Stimulated activated CD4-positive, alpha-beta T cell treated with anti-CD3 and anti-CD28 coated beads, Interleukin-4, amount 100 ng/mL, for 48 hours (primary cell): ENCODE measurements at regions not wholly inside any gene's neighbourhood (a gene's known extent, or its start where the extent isn't known, plus 50 kb on each side); places are given as distances from the start of the nearest gene placed in this dataset.
"Not testable (repeated sequence)": the region's sequence is repeated elsewhere in the genome, so short reads cannot be mapped to it uniquely, and the experiment has no call there.

ENCODE experiments used
- DNase-seq, 2 donors: peaks; one replicate each; pipeline ENCODE4 v3.0.0-alpha.2; 2020; ENCODE audit warnings: low read depth in 2 of 2

DNA sequence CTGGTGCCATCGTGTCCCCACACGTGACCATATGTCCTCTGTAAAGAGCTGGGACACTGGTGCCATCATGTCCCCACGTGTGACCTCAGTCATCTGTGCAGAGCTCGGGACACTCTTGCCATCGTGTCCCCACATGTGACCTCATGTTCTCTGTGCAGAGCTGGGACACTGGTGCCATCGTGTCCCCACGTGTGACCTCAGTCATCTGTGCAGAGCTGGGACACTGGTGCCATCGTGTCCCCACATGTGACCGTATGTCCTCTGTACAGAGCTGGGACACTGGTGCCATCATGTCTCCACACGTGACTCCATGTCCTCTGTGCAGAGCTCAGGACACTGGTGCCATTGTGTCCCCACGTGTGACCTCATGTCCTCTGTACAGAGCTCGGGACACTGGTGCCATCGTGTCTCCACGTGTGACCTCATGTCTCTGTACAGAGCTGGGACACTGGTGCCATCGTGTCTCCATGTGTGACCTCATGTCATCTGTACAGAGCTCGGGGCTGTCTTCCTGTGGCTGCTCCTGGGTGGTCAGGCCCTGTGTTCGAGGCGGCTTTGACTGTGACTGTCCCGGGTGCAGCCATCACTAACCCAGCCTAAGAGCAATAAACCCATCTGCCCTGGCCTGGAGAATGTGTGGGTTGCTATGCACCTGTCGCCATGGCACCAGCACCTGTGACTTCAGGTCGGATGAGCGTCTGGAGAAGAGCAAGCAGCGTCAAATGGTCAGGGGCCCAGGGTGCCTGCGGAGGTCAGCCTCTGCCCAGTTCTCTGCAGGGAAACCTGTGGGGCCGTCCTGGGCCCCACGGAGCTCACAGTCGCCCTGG, 334.4 kb downstream of the ADGRD1 start:
- no peak for DNase-seq

DNA sequence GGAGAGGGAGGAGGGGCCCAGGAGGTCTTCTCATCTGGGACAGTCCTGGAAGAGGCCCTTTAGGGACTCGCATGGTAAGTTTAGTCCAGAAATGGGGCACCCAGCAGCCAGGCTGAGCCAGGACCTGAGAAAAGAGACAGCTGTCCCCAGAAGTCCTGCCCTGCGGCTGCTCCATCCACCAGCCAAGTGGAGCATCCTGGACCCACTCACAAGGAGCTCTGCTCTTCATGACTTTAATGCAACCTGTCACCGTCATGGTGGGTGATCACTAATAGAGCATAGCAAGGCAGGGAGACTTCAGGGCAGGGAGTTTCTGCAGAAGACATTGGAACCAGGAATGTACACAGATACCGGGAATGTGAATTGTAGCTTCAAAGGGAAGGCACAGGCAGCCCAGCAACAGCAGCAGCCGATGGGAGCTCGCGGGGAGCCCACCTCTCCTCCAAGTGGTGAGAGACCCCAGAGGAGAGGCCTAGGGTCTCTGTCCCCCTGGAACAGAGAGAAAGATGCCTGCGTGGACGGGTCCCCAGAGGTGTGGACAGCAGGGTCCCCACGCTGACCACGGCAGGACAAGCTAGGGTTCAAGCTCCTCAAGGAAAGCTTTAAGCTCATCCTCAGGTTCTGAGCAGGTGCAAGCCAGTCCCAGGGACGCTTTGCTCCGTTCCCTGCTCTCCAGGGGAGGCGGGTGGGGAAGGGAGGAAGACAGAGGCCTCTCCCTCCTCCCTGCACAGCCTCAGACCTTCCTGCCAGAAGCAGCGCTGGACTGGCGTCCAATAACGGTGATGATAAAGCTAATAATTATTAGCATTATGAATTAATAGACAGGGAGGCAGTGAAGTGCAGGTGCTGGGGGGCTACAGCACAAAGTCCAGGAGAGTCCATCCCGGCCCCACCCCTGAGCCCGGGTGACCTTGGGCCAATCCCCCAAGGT, 335.3 kb downstream of the ADGRD1 start:
- not testable (repeated sequence) for DNase-seq

DNA sequence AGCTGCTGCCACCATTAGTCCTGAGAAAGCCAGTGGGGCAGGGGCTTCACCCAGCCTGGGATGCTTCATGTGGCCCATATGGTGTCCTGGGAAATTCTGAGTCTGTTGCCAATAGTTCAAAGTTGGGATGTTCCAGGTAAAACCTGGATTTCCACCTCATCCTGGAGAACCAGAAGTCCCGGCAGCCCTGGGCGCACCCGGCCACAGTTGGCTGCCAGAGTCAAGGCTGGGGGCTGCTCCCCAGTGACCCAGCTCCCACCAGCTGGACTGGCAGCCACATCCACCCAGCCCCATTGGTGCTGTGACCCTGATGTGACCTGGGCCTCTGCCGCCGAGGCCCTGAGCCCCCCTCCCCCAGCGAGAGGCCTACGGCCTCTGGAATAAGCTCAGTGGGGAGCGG, 336.1 kb downstream of the ADGRD1 start:
- DNase-seq: not testable (repeated sequence)

DNA sequence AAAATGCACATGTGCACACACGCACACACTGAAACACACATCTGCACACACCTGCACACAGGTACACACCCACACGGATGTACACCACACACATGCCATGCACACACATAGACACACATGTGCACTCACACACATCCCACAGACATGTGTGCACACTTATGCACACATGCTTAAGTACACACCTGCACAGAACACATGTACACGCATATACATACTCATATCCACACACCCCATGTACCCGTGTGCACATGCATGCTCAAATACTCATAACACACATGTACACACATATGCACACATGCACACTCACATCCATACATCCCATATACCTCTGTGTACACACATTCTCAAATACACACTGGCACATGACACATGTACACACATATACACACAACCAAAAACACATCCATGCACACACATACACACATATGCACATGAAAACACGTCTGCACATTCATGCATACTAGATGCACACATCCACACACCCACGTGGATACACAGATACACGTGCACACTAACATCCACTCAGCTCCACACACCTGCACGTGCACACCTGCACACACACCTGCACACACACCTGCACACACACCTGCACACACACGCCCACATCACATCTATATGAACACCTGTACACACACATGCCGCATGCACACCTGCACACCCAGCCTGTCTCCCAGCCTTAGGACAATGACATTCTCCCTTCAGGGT, 336.7 kb downstream of the ADGRD1 start:
- DNase-seq: no peak

DNA sequence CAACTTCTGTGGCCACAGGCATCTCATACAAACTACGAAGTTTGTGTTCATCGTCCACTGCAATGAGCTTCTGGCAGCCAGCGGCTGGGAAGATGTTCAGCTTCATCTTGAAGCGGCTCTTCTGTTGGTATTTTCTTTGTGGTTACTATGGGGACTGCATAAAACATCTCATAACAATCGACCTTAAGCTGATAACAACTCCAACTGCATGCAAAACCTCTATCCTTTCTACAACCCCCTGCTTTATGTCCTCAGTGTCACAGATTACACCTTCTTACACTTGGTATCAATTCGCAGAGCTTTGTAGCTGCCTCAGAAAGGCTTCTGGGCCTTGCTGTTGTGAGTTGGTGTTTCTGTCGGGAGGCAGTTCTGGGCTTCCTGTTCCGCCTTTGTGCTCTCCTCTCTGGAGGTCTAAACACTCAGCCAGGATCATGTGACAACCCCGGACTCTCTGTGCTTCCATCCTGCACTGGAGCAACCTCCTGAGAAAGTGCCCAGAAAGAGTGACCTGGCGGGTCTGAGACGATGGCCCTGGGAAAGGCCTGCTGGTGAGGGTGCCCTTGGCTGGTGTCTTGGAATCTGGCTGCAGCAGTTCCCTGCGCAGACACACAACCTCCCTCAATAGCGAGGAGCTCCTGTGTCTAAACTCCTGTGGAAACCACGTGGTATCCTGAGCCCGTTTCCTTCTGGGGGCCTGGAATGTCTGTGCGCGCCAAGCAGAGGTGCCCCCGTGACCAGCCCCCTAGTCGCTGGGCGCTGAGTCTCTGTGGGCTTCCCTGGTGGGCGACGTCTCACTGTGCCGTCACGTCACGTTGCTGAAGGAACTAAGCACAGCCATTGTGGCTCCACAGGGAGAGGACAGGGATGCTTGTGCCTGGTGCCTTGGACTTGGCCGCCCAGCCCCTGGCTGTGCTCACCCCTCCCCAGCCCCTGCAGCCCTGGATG, 339.6 kb downstream of the ADGRD1 start:
- not testable (repeated sequence) for DNase-seq

DNA sequence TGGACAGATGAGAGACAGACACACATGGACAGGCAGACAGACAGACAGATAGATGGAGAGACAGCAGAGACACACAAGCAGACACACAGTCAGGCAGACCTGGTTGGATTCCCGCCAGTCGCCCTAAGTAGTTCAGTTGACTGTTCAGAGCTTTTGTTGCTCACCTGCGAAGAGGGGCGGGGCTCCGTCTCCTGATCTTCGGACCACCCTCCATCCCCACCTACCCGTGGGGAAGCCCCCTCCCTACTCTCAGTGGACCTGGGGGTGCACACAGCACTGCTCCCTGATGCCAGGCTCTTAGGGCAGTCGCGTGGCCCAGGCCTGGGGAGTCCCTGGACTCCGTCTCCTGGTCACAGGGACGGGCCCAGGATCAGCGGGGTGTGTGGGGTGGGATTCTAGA, 341.0 kb downstream of the ADGRD1 start:
- DNase-seq: not testable (repeated sequence)

DNA sequence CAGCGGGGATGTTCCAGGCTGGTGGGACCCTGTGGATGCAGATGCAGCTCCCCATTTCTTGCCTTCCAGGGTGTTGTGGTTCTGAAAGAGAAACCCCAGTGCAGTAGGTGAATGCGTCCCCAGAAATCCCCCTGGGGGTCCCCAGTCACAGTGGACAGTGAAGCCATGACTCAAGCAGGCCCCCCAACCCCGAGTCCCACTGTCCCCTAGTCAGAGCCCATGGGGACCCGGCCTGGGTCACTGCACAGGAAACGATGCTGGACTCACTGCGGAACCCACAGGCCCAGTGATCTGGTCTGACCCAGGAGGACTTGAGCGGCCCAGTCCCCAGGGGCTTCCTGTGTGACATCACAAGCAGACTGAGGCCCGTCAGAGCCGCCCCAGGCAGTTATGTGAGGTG, 341.4 kb downstream of the ADGRD1 start:
- not testable (repeated sequence) for DNase-seq

DNA sequence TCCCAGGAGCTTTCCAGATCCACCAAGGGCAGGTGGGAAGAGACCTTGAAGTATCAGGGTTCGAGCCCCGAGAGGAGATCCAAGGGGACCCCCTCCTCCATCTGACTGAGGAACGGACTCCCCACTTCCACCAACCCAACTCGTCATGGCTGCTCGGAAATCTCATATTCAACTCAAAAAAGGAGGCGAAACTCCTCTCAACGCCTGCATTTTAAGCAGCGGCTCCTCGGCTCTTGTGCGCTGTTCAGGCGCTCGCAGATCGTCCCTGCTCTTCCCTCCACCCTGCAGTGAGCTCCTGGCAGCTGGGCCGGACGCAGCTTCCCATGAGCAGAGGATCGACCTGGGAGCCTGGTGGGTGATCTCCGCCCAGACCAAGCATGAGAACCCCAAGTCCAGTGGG, 341.9 kb downstream of the ADGRD1 start:
- not testable (repeated sequence) for DNase-seq

DNA sequence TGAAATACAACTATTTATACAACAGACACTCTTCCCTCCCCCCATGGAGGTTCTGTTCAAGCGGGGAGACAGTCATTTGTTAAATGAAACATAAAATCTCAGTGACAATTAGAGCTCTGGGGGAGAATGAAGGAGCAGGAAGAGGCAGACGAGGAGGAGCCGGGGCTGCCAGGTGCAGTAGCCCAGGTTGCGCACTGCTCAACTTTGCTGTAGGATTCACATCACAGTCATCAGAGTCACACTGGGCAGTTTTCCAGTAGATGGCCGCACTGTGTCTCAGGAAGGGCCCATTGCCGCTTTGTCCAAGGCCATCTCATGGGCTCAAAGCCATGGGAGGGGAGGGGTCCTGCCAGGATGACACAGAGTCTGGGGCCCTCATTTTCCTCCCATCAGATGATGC, 342.4 kb downstream of the ADGRD1 start:
- not testable (repeated sequence) for DNase-seq

DNA sequence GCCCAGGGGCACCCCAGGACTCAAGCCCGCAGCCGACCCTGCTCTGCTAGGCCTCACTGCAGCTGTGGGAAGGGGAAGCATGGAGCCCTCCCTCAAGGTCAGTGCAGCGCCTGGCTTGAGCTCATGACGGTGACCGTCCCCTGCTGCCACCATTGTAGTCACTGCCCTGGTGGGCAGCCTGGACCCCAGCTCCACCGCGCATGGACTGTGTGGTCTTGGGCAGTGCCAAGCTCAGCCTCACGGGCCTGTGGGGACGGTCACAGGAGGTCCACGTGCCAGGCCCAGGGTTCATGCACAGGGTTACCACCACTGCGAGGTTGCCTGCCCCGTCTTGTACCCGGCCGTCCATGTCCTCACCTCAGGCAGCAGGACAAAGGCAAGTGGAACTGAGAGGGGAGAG, 342.9 kb downstream of the ADGRD1 start:
- DNase-seq: not testable (repeated sequence)

DNA sequence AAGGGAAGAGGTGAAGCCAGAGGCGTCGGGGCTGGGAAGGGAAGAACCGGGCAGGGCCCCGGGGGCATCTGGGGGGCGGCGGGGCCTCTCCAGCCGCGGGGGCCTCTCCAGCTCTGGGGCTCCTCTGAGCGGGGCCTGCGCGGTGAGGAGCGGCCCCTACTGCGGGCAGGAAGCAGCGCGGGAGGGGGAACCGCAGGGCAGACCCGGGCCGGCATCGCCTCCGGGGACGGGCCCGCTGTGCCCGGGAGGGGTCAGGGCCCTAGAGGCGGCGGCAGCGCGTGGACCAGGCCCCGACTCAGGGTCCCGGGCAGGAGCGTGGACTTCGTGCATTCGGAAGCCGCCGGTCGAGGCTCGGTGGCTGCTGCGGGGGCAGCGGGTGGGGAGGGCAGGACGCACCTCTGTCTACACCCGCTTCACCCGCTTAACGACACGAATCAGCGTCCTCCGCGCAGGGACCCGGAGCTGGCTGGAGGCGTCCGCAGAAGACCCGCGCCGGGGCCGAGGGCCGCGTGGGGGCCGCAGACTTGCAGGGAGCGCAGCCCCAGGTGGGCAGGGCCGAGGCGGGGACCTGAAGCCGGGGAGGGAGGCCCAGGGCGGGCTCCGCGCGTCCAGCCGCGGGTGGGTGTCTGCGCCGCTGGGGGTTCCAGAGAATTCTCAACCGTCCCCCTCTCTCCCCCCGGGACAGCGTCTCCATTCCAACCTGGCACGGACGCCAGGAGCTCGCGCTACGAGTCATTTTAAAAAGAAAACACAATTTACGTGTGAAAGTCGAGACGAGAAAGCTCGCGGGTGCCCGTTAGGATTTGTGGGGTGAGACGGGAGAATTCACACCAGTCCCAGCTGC, 345.0 kb downstream of the ADGRD1 start:
- not testable (repeated sequence) for DNase-seq

DNA sequence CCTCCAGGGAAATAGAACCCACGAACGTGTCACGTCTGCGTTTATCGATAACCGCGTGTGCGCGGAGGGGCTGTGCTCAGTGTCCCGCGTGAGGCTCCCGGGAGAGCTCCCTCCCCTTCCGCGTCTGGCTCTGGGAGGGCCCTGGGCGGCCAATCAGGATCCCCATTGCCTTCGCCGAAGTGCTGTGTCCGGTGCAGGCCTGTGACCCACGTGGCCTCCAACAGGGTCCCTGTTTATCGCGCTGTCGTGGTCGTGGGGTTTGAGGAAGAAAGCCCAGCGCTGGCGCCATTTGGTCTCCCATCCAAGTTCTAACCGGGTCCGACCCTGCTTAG, 345.6 kb downstream of the ADGRD1 start:
- DNase-seq: not testable (repeated sequence)

DNA sequence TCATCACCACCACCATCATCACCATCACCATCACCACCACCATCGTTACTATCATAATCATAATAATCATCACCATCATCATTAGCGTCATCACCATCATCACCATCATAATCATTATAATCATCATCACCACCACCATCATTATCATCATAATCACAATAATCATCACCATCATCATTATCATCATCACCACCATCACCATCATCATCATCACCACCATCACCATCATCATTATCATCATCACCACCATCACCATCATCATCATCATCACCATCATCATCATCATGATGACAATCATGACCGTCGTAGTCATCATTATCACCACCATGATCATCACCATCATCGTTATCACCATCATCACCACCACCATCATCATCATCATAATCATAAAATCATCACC, 349.9 kb downstream of the ADGRD1 start:
- not testable (repeated sequence) for DNase-seq

DNA sequence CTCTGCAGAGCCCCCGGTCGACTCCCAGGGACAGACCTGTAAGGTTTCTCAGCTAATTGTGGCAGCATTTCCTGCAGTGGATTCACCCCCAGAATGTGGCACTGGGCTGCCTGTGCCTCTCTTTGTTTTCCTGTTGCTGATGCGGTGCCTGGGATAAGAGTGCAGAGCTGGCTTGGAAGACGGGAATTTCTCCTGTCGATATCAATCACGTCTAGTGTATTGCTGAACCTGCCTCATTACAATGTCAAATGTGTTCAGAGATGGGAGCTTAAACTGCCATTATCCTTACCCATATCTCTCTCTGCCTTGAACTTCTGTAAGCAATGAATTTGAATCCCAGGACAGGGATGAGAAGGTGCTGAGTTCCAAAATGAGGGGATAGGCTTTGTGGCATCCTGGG, 350.9 kb downstream of the ADGRD1 start:
- DNase-seq: not testable (repeated sequence)

DNA sequence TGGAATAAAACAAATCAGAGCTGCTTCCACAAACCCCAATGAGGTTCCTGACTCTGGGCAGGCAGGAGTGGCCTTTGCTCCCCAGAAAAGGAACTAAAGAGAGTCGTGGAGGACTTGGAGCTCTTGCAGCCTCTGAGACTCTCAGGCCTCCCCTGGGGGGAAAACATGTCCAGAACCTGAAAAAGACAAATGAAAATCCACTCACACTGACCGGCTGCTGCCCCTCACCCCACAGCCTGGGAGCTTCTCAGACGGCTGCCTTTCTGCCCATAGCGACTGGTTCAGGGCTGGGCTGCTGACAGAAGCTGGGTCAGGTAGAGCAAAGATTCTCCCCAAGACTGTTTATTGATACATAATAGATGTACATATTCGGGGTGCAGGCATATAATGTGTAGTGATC, 356.0 kb downstream of the ADGRD1 start:
- DNase-seq: no peak

DNA sequence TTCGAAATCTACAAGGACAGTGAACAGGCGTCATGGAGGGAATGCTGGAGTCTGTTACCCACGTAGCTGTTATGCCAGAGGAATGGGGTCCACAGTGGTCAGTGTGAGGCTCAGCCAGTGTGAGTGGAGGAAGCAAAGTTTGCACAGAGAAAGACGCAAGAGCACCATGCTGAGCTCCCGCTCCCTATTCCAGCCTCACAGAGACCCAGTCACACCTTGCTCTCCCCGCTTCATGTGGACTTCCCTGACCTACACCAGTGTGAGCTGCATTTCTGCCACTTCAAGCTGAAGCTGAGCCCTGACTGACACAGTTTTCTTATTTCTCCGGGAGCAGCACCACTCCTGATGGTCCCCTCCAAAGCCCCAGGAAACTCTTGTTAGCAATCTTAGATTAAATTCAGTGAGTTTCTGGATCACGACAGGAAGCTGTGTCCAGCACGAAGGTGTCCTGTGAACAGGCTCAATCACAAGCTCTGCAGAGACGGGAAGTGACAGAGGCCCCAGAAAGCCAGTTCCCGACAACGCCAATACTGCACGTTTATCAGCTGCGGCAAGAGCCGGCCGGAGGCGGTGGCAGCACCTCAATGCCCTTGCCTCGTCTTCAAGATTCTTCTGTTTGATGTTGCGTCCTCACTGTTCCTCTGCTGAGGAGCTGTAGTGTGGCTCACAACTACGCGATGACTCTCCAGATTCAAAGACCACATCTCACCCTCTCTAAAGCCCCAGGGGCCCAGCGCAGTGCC, 356.7 kb downstream of the ADGRD1 start:
- DNase-seq: not testable (repeated sequence)

DNA sequence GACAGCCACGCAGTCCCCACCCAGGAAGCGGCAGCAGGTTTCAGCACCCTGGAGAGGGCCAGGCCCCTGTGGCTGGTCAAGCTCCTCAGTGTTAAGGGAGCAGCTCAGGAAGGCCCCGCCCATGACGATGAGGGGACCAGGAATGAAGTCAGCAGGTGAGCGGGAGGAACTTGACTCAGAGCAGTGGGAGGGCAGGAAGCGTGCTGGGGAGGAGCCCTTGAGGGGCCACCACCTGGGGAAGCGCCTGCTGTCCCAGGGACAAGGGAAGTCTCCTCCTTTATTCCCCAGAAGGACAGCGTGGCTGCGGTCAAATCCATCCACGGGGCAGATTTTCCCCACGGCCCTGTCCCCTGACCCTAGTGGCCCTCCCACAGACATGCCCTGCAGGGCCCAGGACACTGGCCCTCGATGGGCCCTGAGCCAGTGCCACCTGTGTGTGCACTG, 357.6 kb downstream of the ADGRD1 start:
- DNase-seq: peak in 1 of 2 donors; percentile 8

DNA sequence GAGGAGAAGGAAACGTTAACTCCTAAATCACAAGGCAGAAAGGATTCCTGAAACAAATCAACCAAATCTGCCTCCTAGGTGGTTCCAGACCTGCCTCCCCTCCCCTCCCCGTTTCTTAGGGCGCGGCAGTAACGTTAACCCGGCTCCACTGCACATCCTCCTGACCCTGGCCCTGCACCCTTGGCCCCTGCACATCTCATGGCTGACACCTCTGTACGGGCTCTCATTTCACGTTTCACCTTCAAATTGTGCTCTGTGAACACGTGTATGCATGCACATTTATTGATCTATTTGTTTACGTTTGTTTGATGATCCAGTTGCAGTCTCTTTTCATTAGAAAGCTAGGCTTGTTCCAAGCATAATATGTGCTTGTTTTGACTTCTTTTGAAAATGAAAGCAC, 358.1 kb downstream of the ADGRD1 start:
- DNase-seq: no peak

DNA sequence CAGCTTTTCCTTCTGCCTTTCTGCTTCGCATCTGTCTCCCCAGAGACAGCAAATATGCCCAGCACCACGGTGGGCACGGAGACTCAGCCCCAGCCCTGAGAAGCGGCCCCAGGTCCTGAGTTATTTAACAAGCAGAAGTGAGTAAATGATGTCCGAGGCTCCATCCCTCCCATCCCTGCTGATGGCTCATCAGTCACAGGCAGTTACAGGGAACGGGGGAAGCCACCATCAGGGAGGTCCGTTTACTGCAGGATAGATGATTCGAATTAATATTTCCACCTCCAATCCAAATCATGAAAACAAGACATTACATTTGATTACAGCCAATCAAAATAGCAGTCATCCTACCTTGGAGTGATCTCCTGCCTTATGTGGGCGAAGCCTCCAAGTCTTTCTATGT, 358.7 kb downstream of the ADGRD1 start:
- not testable (repeated sequence) for DNase-seq
